Suprapubic skin (tissue), 4 donors: ENCODE measurements at regions not wholly inside any gene's neighbourhood (a gene's known extent, or its start where the extent isn't known, plus 50 kb on each side); places are given as distances from the start of the nearest gene placed in this dataset.

Source experiments
- EP300 ChIP-seq: sonication (generic); formaldehyde crosslinking; IDR thresholded peaks from one replicate; pipeline ENCODE4 v1.6.1; 2017; ENCODE audit warnings: antibody characterized with exemption
- POLR2AphosphoS5 ChIP-seq, 3 donors: sonication (generic); formaldehyde crosslinking; IDR thresholded peaks; one replicate each; pipeline ENCODE4 v1.6.1; 2017; ENCODE audit warnings: antibody characterized with exemption in 3 of 3
- TF ChIP-seq, protein P1 (sequence below), 2 donors: fragments of 200-600 bp in 1 of 2; fragments of 450-650 bp in 1 of 2; sonication (generic) in 1 of 2; IDR thresholded peaks; one replicate each; pipeline ENCODE4 v1.5.1; 2016 to 2019; ENCODE audit warnings: antibody characterized with exemption in 2 of 2, mild to moderate bottlenecking in 1 of 2, moderate library complexity in 1 of 2

- TF ChIP-seq, protein P1, sequence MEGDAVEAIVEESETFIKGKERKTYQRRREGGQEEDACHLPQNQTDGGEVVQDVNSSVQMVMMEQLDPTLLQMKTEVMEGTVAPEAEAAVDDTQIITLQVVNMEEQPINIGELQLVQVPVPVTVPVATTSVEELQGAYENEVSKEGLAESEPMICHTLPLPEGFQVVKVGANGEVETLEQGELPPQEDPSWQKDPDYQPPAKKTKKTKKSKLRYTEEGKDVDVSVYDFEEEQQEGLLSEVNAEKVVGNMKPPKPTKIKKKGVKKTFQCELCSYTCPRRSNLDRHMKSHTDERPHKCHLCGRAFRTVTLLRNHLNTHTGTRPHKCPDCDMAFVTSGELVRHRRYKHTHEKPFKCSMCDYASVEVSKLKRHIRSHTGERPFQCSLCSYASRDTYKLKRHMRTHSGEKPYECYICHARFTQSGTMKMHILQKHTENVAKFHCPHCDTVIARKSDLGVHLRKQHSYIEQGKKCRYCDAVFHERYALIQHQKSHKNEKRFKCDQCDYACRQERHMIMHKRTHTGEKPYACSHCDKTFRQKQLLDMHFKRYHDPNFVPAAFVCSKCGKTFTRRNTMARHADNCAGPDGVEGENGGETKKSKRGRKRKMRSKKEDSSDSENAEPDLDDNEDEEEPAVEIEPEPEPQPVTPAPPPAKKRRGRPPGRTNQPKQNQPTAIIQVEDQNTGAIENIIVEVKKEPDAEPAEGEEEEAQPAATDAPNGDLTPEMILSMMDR (IDR thresholded peaks at IDR 0.05), result no peak
- no peak for TF ChIP-seq POLR2AphosphoS5 (IDR thresholded peaks at IDR 0.05)
- TF ChIP-seq EP300, result no peak
Observed at GRCh38 chr11:15584158-15584557, 469.4 kb downstream of the INSC start.
